ENCODE measurements at regions not wholly inside any gene's neighbourhood (a gene's known extent, or its start where the extent isn't known, plus 50 kb on each side); places are given as distances from the start of the nearest gene placed in this dataset.

GRCh38 chr10:47190301-47190700 lies 109.7 kb upstream of the GDF10 start:
- DNase-seq (ENCODE audit: low read depth in 2 of 2): no peak

GRCh38 chr10:47190802-47191450 lies 109.1 kb upstream of the GDF10 start:
- no peak for DNase-seq (ENCODE audit: low read depth in 2 of 2)

- no peak for DNase-seq (ENCODE audit: low read depth in 2 of 2)
Measured at GRCh38 chr10:47192273-47192672, 107.7 kb upstream of the GDF10 start.

- no peak for DNase-seq (ENCODE audit: low read depth in 2 of 2)
Measured at GRCh38 chr10:47193666-47194065, 106.3 kb upstream of the GDF10 start.

GRCh38 chr10:47195274-47195885 lies 104.6 kb upstream of the GDF10 start:
- peak in 1 of 2 experiments; percentile 20 for DNase-seq (ENCODE audit: low read depth in 2 of 2)

- no peak for DNase-seq (ENCODE audit: low read depth in 2 of 2)
Measured at GRCh38 chr10:47196691-47197090, 103.3 kb upstream of the GDF10 start.

GRCh38 chr10:47198221-47198620 lies 101.8 kb upstream of the GDF10 start:
- no peak for DNase-seq (ENCODE audit: low read depth in 2 of 2)

GRCh38 chr10:47205192-47205591 lies 94.8 kb upstream of the GDF10 start:
- DNase-seq (ENCODE audit: low read depth in 2 of 2): no peak

GRCh38 chr10:47206449-47207280 lies 93.3 kb upstream of the GDF10 start:
- no peak for DNase-seq (ENCODE audit: low read depth in 2 of 2)

GRCh38 chr10:47207281-47207615 lies 92.7 kb upstream of the GDF10 start:
- no peak for DNase-seq (ENCODE audit: low read depth in 2 of 2)

GRCh38 chr10:47207894-47208469 lies 92.0 kb upstream of the GDF10 start:
- DNase-seq (ENCODE audit: low read depth in 2 of 2): no peak

GRCh38 chr10:47209466-47209865 lies 90.5 kb upstream of the GDF10 start:
- DNase-seq (ENCODE audit: low read depth in 2 of 2): no peak

- DNase-seq (ENCODE audit: low read depth in 2 of 2): no peak
Measured at GRCh38 chr10:47214520-47214919, 85.5 kb upstream of the GDF10 start.

- no peak for DNase-seq (ENCODE audit: low read depth in 2 of 2)
Measured at GRCh38 chr10:47217113-47217512, 82.9 kb upstream of the GDF10 start.

GRCh38 chr10:47218803-47219202 lies 81.2 kb upstream of the GDF10 start:
- DNase-seq (ENCODE audit: low read depth in 2 of 2): no peak

- DNase-seq (ENCODE audit: low read depth in 2 of 2): no peak
Measured at GRCh38 chr10:47222461-47222860, 77.5 kb upstream of the GDF10 start.

- DNase-seq (ENCODE audit: low read depth in 2 of 2): no peak
Measured at GRCh38 chr10:47223236-47223635, 76.8 kb upstream of the GDF10 start.

GRCh38 chr10:47224546-47225218 lies 75.3 kb upstream of the GDF10 start:
- DNase-seq (ENCODE audit: low read depth in 2 of 2): no peak

GRCh38 chr10:47225219-47225927 lies 74.6 kb upstream of the GDF10 start:
- no peak for DNase-seq (ENCODE audit: low read depth in 2 of 2)

- no peak for DNase-seq (ENCODE audit: low read depth in 2 of 2)
Measured at GRCh38 chr10:47225928-47226645, 73.9 kb upstream of the GDF10 start.

- no peak for DNase-seq (ENCODE audit: low read depth in 2 of 2)
Measured at GRCh38 chr10:47230482-47230881, 69.5 kb upstream of the GDF10 start.
